NCI-H2227 (cell line): ENCODE measurements at regions not wholly inside any gene's neighbourhood (a gene's known extent, or its start where the extent isn't known, plus 50 kb on each side); places are given as distances from the start of the nearest gene placed in this dataset.

Experiments
- DNase-seq: peaks from one replicate; lab custom pipeline; 2025; ENCODE audit not compliant: unreplicated experiment; lab: John Stamatoyannopoulos, UW

GRCh38 chr10:29141761-29142160, 147.1 kb upstream of the LYZL1 start:
- DNase-seq, result no peak

- DNase-seq, result no peak
Observed at GRCh38 chr10:29142516-29143314, 146.2 kb upstream of the LYZL1 start.

- DNase-seq, result no peak
Observed at GRCh38 chr10:29144126-29144525, 144.7 kb upstream of the LYZL1 start.

- DNase-seq, result no peak
Observed at GRCh38 chr10:29146311-29147100, 142.4 kb upstream of the LYZL1 start.

GRCh38 chr10:29150010-29150409, 138.9 kb upstream of the LYZL1 start:
- no peak for DNase-seq

GRCh38 chr10:29151005-29151404, 137.9 kb upstream of the LYZL1 start:
- DNase-seq, result no peak

DNA sequence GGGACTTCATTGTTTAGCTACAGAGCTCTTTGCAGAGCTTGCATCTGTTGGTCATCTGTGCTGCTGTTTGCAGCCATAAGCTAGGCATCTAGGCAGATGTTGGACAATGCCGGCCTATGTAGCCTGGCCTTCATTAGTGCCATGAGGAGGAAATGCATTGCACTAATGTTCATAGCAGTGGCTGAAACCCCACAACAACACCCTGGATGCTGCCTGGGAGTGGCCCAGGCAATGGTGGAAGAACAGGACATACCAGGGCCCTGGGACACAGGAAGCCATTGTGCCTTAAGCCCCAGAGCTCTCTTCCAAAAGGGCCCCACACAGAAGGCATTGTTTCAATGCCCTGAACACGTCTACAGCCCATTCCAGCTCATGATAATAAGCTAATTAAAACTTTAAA, 131.5 kb upstream of the LYZL1 start:
- DNase-seq, result no peak

GRCh38 chr10:29158066-29158465, 130.8 kb upstream of the LYZL1 start:
- DNase-seq, result no peak

DNA sequence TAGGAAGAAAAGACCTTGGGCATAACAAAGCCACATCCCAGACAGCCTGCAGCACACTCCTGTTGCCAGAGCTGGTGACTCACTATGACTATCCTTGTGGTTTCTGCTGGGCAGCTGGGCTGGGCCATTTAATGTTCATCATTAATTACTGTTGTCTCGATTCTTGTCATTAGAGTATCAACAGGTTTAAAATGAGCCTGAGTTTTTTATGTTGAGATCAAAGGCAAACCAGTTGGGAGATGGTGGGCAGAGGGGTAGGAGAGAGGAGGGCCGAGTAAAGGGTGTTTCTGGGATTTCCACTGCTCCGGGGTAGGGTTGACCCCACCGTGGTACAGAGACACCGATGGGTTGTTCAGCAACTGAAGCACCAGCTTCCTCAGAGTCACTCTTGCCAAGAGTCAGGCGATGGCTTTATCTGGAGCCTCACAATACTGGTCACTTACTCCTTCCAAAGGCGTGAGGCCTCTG, 128.7 kb upstream of the LYZL1 start:
- no peak for DNase-seq

DNA sequence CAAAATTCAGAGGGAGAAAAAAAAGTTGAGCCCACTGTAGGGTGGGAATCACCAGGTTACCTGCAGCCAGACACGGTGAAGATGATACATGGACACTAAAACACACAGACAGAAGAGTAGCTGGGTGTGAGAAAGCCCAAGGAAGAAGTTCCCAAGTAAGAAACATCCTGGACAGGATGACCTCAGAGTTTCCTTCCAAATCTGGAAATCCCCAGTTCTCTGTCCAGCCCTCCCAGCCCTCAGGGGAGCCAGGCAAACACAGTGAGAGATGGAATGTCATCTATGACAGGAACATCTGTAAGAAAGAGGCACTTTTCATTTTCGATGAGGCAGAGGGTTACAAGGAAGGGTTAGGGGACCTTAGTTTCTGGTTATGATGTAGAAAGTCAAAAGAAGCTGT, 125.1 kb upstream of the LYZL1 start:
- DNase-seq, result no peak

DNA sequence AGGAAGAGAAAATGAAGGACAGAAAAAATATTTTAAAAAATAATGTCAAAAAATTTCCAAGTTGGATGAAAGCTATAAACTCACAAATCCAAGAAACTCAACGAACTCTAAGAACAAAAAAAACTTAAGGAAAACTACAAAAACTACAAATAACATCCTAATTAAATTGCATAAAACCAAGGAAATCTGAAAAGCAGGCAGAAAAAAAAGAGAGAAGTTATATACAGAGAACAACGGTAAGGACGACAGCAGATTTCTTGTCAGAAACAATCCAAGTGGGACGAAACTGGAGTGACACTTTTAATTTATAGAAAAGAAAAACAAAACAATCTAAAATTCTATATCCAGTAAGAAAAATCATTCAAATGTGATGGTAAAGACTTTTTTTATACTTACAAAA, 122.2 kb upstream of the LYZL1 start:
- no peak for DNase-seq

DNA sequence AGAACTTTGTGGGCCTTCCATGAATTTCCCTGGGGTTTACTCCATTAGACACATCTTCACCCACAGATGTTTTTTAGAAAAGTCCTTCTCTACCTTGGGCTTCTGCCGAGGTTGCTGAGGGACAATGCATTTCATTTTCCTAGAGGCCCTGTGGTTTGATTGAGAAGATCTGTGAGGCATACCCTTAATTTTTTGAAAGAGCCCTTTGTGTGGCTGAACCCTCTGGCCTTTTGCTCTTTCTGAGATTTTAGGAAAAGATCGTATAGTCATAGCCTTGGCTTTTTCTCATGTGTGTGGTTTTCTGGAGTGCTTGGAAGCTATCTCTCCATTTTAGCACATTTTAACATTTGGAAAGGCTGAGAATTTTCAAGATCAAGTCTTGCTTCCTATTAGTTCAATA, 119.8 kb upstream of the LYZL1 start:
- no peak for DNase-seq

DNA sequence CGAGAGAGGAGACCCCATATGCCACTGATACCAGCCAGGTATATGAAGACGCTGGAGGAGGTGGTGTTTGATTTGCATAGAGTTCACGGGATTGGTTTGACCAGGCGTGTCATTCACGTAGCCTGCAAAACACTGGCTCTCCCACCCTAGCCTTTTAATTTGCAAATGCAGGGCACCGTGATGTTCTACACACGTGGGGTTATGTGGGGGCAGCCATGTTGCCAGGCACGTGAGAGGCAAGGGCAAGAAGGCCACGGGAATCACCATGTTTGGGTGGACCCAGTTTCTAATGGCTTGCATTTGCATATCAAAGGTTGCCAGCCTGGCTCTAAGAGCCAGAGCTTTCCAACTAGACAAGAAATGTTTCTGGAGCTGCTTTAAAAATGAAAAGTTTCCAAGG, 117.2 kb upstream of the LYZL1 start:
- no peak for DNase-seq

- no peak for DNase-seq
Observed at GRCh38 chr10:29174389-29174788, 114.5 kb upstream of the LYZL1 start.

- DNase-seq, result peak; percentile 2
Observed at GRCh38 chr10:29176845-29177832, 111.7 kb upstream of the LYZL1 start.

DNA sequence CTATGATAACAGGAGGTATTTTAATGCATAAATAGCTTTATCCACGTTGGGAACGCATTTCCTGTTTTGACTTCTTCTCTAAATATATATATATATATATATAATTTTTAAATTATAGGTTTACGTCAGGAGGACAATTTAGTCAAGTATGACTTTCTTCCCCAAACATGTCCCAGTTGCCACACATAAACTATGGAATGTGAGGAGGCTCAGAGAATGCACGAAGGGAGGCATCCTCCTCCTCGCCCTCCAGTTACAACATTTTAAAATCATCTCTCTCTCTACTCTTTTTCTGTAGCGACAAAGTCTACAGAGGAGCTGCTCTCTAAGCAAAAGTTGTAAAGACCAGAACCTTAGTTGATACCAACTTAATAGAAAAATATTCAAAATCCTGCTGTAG, 106.9 kb upstream of the LYZL1 start:
- DNase-seq, result no peak

DNA sequence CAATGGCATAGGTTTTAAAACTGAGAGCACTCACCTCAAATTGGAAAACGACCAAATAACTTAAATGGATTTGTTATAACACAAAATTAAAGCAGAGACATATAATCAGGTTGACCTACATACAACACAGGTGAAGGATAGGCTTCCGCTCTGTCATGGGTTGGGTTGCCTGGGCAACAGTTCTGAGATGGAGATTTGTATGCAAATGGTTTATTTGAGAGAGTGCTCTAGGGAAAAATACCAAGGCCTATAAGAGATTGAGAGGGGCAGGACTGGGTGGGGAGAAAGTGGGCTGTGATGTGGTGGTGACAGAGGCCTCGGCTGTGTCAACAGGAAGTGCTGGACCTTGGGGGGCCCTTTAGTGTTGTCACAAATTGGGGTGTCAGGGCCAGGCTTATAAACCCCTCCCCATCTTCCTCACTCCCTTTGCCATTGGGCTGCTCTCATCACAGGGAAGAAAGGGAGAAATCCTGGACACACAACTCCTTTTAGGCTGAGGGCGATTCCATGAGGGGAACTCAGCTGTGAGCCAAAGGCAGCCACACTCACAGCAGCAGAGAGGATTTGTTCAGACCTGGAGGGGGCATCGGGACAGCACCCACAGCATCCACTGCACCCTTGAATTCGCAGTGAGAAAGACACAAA, 105.4 kb upstream of the LYZL1 start:
- DNase-seq, result no peak

- DNase-seq, result no peak
Observed at GRCh38 chr10:29184205-29185000, 104.5 kb upstream of the LYZL1 start.

GRCh38 chr10:29185050-29185449, 103.8 kb upstream of the LYZL1 start:
- no peak for DNase-seq

DNA sequence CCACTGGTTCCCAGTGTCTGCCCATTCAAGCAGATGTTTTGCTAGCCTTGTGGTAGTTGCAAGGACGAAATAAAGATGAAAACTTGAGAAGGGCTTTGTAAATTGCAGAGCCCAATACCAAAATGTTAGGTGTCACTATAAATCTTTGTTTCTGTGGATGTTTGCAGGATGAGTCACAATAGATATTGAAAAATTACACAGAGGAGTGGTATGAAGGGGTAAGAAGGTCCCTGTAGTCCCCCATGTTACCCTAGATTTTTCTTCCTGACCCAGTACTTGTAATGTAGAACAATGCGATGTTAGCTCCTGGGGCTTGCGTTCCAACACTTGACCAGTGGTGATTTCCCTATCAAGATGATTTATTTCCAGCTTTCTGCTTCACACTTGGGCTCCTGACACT, 102.6 kb upstream of the LYZL1 start:
- no peak for DNase-seq
